HCT116 (cell line): ENCODE measurements at regions not wholly inside any gene's neighbourhood (a gene's known extent, or its start where the extent isn't known, plus 50 kb on each side); places are given as distances from the start of the nearest gene placed in this dataset.

Experiments used
- CEBPB ChIP-seq: IDR thresholded peaks from 2 replicates; pipeline ENCODE4 v1.6.1; 2012; ENCODE audit warnings: low read depth
- CTCF ChIP-seq, 3 experiments: fragments of 200-600 bp in 1 of 3; sonication (generic) in 1 of 3; IDR thresholded peaks in 2 of 3; conservative IDR thresholded peaks in 1 of 3; 2 replicates each; pipeline ENCODE4 v1.5.1; 2012 to 2017; ENCODE audit warnings: low read depth in 2 of 3, low read length in 2 of 3, antibody characterized with exemption in 1 of 3, borderline replicate concordance in 1 of 3, control low read depth in 1 of 3, mild to moderate bottlenecking in 1 of 3, mixed read lengths in 1 of 3, mixed run types in 1 of 3, moderate library complexity in 1 of 3; ENCODE audit not compliant: insufficient read depth in 1 of 3
- EGR1 ChIP-seq: IDR thresholded peaks from 2 replicates; pipeline ENCODE4 v1.6.1; 2012; ENCODE audit warnings: low read depth
- EZH2 ChIP-seq: fragments of 200-600 bp; sonication (generic); IDR thresholded peaks from 2 replicates; pipeline ENCODE4 v1.6.1; 2017; ENCODE audit warnings: antibody characterized with exemption, mixed run types
- MAX ChIP-seq: IDR thresholded peaks from 2 replicates; pipeline ENCODE4 v1.6.1; 2012

GRCh38 chr13:80442609-80443008 is 101.7 kb upstream of the SPRY2 start:
- no peak for TF ChIP-seq CTCF (IDR thresholded peaks at IDR 0.05 in 2 of 3, conservative IDR thresholded peaks at IDR 0.05 in 1 of 3; ENCODE audit: borderline replicate concordance in 1 of 3, insufficient read depth in 1 of 3, low read depth in 2 of 3, low read length in 2 of 3)
- TF ChIP-seq MAX: no peak
- TF ChIP-seq CEBPB: no peak
- no peak for TF ChIP-seq EZH2
- TF ChIP-seq EGR1: no peak
